ENCODE measurements at regions not wholly inside any gene's neighbourhood (a gene's known extent, or its start where the extent isn't known, plus 50 kb on each side); places are given as distances from the start of the nearest gene placed in this dataset.
"Not testable (repeated sequence)": the region's sequence is repeated elsewhere in the genome, so short reads cannot be mapped to it uniquely, and the experiment has no call there.

DNA sequence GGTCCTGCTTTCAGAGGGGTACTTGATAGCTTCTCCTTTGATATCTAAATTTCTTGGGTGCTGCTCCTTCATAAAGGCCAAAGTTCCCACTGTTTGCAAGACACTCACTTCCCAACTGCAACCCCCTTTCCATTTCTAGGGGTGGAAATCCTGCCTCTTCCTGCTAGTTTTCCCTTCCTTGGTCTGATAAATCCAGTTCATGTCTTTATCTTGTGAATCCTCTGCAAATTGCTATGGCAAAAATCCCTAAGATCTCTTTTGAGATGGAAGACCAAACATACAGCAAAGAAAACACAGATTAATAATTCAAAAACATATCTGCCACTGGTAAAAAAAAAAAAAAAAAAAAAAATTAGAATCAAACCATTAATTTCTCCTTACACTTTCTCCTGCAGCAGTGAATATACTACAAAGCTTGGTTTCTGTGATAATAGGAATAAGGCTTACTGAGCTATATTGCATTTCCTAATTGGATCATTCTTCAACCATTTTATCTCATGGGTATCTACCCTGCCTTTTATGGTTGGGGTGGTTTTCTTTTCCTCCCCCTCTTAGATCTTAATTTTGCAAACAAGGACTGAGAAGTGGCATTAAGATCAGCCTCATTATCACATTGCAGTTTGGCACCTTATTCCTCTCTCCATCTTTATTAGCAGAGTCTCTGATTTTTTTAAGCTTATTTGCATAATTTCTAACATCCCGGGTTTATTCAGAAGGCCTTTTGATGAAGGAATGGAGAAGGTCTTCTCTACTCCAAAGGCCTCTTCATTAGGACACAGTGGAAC lies 439.1 kb downstream of the XYLT1 start:
- Mint-ChIP-seq H3K4me1 (ENCODE audit: low read depth, unreplicated experiment) (no peaks in the 10 kb centered on the region), H3K4me3 (ENCODE audit: unreplicated experiment) (no peak overlapping the region), H3K27ac (ENCODE audit: unreplicated experiment) (no peak overlapping the region), H3K9me3 (ENCODE audit: unreplicated experiment) (no peaks in the 10 kb centered on the region), H3K36me3 (ENCODE audit: unreplicated experiment) (no peaks in the 10 kb centered on the region), H3K27me3 (ENCODE audit: unreplicated experiment) (no peaks in the 10 kb centered on the region)
- TF ChIP-seq, protein P1, sequence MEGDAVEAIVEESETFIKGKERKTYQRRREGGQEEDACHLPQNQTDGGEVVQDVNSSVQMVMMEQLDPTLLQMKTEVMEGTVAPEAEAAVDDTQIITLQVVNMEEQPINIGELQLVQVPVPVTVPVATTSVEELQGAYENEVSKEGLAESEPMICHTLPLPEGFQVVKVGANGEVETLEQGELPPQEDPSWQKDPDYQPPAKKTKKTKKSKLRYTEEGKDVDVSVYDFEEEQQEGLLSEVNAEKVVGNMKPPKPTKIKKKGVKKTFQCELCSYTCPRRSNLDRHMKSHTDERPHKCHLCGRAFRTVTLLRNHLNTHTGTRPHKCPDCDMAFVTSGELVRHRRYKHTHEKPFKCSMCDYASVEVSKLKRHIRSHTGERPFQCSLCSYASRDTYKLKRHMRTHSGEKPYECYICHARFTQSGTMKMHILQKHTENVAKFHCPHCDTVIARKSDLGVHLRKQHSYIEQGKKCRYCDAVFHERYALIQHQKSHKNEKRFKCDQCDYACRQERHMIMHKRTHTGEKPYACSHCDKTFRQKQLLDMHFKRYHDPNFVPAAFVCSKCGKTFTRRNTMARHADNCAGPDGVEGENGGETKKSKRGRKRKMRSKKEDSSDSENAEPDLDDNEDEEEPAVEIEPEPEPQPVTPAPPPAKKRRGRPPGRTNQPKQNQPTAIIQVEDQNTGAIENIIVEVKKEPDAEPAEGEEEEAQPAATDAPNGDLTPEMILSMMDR (IDR thresholded peaks at IDR 0.05; ENCODE audit: partially characterized antibody, unreplicated experiment) = no peak
- no peak for DNase-seq

DNA sequence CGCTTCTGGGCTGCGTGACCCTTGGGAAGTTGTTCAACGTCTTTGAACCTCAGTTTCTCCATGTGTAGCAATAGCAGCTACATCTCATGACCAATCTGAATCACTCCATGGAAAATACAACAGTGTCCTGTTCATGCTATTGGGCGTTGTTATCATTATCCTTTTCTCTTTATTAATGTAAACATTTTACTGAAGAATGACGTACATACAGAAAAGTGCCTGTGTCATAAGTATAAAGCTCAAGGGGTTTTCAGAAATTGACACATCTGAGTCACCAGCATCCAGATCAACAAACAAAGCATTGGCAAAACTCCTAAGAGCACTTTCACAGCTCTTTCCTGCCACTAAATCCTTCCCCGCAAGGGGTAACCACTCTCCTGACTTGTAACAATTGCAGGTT lies 438.4 kb downstream of the XYLT1 start:
- DNase-seq = no peak
- H3K27ac Mint-ChIP-seq (ENCODE audit: unreplicated experiment) = no peak overlapping the region
- TF ChIP-seq, protein P1 (IDR thresholded peaks at IDR 0.05; ENCODE audit: partially characterized antibody, unreplicated experiment) = no peak
- H3K9me3 Mint-ChIP-seq (ENCODE audit: unreplicated experiment) = no peaks in the 10 kb centered on the region
- H3K4me3 Mint-ChIP-seq (ENCODE audit: unreplicated experiment) = no peak overlapping the region
- no peaks in the 10 kb centered on the region for H3K27me3 Mint-ChIP-seq (ENCODE audit: unreplicated experiment)
- no peaks in the 10 kb centered on the region for H3K4me1 Mint-ChIP-seq (ENCODE audit: low read depth, unreplicated experiment)
- H3K36me3 Mint-ChIP-seq (ENCODE audit: unreplicated experiment) = no peaks in the 10 kb centered on the region

DNA sequence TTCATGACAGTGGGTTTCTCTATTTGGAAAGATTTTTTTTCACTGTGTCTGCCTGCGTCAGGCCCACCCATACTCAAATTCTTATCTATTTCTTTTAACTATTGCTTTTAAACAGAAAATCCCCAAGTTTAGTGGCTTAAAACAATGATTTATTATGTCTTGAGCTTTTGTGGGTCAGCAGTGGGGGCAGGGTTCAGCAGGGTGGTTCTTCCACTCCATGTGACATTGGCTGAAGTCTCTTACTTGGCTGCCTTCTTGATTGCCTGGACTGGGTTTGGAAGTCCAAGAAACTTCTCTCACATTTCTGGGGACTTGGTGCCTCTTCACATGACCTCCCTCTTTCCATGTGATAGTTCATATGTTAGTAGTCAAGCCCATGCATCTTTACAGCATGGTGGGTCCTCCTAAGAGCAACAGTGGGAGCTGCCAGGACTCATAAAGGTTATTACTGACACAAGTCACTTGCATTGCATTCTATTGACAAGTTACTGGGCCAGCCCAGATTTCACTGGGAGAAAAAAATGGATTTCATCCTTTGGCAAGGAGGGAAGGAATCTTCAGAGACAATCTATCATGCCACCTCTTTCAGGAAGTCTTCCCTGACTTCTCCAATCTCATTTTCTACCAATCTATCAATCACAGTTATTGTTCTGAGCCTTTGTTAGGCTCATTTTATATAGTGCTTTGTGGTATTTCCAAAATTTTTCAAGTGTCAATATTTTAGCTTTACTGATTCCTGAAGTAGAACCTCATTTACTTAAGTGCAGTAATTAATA lies 436.1 kb downstream of the XYLT1 start:
- Mint-ChIP-seq H3K4me1 (ENCODE audit: low read depth, unreplicated experiment) (no peaks in the 10 kb centered on the region), H3K36me3 (ENCODE audit: unreplicated experiment) (no peaks in the 10 kb centered on the region), H3K27ac (ENCODE audit: unreplicated experiment) (no peak overlapping the region), H3K27me3 (ENCODE audit: unreplicated experiment) (no peaks in the 10 kb centered on the region), H3K4me3 (ENCODE audit: unreplicated experiment) (no peak overlapping the region), H3K9me3 (ENCODE audit: unreplicated experiment) (no peaks in the 10 kb centered on the region)
- DNase-seq = no peak
- TF ChIP-seq, protein P1 (IDR thresholded peaks at IDR 0.05; ENCODE audit: partially characterized antibody, unreplicated experiment) = no peak

DNA sequence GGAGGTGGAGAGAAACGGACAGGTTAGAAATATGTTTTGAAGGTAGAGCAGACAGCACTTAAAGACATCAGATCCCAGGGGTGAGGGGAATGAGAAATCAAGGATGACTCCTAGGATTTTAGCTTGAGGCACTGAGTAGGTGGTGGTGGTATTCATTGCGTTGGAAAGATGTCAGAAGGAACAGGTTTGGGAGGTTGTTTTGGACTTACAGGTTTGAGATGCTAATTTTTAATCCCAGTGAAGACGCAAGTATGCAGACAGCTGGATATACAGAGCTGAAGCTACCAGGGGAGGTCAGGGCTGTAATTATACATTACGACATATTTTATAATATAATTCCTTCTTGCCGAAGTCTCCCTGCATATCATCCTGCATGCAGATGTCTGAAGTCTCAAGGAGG lies 433.3 kb downstream of the XYLT1 start:
- TF ChIP-seq, protein P1 (IDR thresholded peaks at IDR 0.05; ENCODE audit: partially characterized antibody, unreplicated experiment) = no peak
- H3K27me3 Mint-ChIP-seq (ENCODE audit: unreplicated experiment) = no peaks in the 10 kb centered on the region
- no peak for DNase-seq
- no peak overlapping the region for H3K4me3 Mint-ChIP-seq (ENCODE audit: unreplicated experiment)
- no peaks in the 10 kb centered on the region for H3K36me3 Mint-ChIP-seq (ENCODE audit: unreplicated experiment)
- no peaks in the 10 kb centered on the region for H3K4me1 Mint-ChIP-seq (ENCODE audit: low read depth, unreplicated experiment)
- no peaks in the 10 kb centered on the region for H3K9me3 Mint-ChIP-seq (ENCODE audit: unreplicated experiment)
- H3K27ac Mint-ChIP-seq (ENCODE audit: unreplicated experiment) = no peak overlapping the region

DNA sequence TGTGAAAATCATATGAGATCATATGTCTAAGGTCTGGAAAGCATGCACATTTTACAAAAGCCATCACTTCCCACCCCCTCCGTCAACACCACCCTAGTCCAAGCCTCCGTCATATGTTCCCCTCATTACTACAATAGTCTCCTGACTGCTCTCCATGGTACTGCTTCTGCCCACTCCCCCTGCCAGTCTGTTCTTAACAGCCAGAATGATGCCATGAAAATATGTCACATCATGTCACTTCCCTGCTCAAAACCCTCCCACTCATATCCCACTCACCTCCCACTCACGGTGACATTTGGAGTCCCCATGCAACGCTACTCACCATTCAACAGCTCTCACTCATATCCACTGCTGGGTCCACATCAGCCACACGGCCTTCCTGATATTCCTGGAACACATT lies 432.3 kb downstream of the XYLT1 start:
- H3K27ac Mint-ChIP-seq (ENCODE audit: unreplicated experiment) = no peak overlapping the region
- no peak for DNase-seq
- H3K27me3 Mint-ChIP-seq (ENCODE audit: unreplicated experiment) = no peaks in the 10 kb centered on the region
- H3K9me3 Mint-ChIP-seq (ENCODE audit: unreplicated experiment) = no peaks in the 10 kb centered on the region
- no peaks in the 10 kb centered on the region for H3K36me3 Mint-ChIP-seq (ENCODE audit: unreplicated experiment)
- TF ChIP-seq, protein P1 (IDR thresholded peaks at IDR 0.05; ENCODE audit: partially characterized antibody, unreplicated experiment) = no peak
- no peaks in the 10 kb centered on the region for H3K4me1 Mint-ChIP-seq (ENCODE audit: low read depth, unreplicated experiment)
- H3K4me3 Mint-ChIP-seq (ENCODE audit: unreplicated experiment) = no peak overlapping the region

DNA sequence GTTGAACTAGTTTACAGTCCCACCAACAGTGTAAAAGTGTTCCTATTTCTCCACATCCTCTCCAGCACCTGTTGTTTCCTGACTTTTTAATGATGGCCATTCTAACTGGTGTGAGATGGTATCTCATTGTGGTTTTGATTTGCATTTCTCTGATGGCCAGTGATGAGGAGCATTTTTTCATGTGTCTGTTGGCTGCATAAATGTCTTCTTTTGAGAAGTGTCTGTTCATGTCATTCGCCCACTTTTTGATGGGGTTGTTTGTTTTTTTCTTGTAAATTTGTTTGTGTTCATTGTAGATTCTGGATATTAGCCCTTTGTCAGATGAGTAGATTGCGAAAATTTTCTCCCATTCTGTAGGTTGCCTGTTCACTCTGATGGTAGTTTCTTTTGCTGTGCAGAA lies 421.7 kb downstream of the XYLT1 start:
- H3K4me3 Mint-ChIP-seq (ENCODE audit: unreplicated experiment); DNase-seq; H3K27me3 Mint-ChIP-seq (ENCODE audit: unreplicated experiment); H3K27ac Mint-ChIP-seq (ENCODE audit: unreplicated experiment); H3K4me1 Mint-ChIP-seq (ENCODE audit: low read depth, unreplicated experiment); H3K36me3 Mint-ChIP-seq (ENCODE audit: unreplicated experiment); H3K9me3 Mint-ChIP-seq (ENCODE audit: unreplicated experiment): not testable (repeated sequence)
